Heart left ventricle (tissue), 13 donors: ENCODE measurements at regions not wholly inside any gene's neighbourhood (a gene's known extent, or its start where the extent isn't known, plus 50 kb on each side); places are given as distances from the start of the nearest gene placed in this dataset.

ENCODE experiments used
- POLR2A ChIP-seq, 2 donors: fragments of 450-650 bp; IDR thresholded peaks; one replicate each; pipeline ENCODE4 v1.6.1; 2017; ENCODE audit warnings: antibody characterized with exemption in 2 of 2, mild to moderate bottlenecking in 2 of 2, moderate library complexity in 2 of 2
- TF ChIP-seq, protein P1 (sequence below), 12 donors: fragments of 200-600 bp; sonication (generic) in 4 of 12; IDR thresholded peaks; one replicate each; pipeline versions ENCODE4 v1.5.0 to v1.8.0; 2018 to 2022; ENCODE audit warnings: antibody characterized with exemption in 12 of 12, mild to moderate bottlenecking in 5 of 12
- donor health status: ischemic (EF 13 %, LVEDD 7.1; RV severe dilation, severe dysfunction).
- donor health status: DM: no; HTN: yes; CAD: no.
- donor health status: DM: no; HTN: no; CAD: no.
- donor health status: ischemic (EF 25% LVEDD 6.9; RV normal size, moderate dysfunction).
- donor health status: ischemic (EF 25% LVEDD 5.7; RV mildly dilated, moderate dysfunction).
- donor health status: ischemic (EF 35%, LVEDD 5.7; RV mildly dilated, moderate dysfunction).
- donor health status: nonischemic (EF 11% LVEDD 7.7; RV severe dilation, severe dysfunction).
- donor health status: DM: yes; HTN: yes; CAD: no.
- donor health status: PGD.
- donor health status: ischemic (EF 29% LVEDD 5.4; RV normal size, mild dysfunction).
- donor health status: nonischemic (EF 23%, LVEDD 6.1; RV moderate dilation, normal function).

DNA sequence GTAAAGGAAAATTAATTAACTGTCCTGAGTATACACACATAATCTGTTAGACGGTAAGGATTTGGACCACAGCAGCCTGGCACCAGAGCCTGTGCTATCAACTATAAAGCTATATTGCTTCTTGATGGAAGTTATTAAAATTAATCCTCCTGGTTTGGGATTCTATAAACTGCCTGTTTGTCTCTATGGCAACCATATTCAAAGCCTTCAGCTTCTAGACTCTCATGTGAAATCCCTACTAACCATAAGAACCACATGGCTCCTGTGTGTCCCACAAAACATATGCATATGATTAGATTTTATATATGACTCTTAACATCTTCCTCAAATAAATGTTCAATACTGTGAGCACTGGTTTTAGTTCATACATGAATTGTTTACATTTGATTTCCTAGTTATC, 380.8 kb downstream of the ANKRD50 start:
- TF ChIP-seq, protein P1, sequence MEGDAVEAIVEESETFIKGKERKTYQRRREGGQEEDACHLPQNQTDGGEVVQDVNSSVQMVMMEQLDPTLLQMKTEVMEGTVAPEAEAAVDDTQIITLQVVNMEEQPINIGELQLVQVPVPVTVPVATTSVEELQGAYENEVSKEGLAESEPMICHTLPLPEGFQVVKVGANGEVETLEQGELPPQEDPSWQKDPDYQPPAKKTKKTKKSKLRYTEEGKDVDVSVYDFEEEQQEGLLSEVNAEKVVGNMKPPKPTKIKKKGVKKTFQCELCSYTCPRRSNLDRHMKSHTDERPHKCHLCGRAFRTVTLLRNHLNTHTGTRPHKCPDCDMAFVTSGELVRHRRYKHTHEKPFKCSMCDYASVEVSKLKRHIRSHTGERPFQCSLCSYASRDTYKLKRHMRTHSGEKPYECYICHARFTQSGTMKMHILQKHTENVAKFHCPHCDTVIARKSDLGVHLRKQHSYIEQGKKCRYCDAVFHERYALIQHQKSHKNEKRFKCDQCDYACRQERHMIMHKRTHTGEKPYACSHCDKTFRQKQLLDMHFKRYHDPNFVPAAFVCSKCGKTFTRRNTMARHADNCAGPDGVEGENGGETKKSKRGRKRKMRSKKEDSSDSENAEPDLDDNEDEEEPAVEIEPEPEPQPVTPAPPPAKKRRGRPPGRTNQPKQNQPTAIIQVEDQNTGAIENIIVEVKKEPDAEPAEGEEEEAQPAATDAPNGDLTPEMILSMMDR (IDR thresholded peaks at IDR 0.05) = no peak
- TF ChIP-seq POLR2A (IDR thresholded peaks at IDR 0.05) = no peak
